ENCODE measurements at regions not wholly inside any gene's neighbourhood (a gene's known extent, or its start where the extent isn't known, plus 50 kb on each side); places are given as distances from the start of the nearest gene placed in this dataset.
A peak's percentile ranks its signal among the peaks of the same experiment; 100 is the strongest.

DNA sequence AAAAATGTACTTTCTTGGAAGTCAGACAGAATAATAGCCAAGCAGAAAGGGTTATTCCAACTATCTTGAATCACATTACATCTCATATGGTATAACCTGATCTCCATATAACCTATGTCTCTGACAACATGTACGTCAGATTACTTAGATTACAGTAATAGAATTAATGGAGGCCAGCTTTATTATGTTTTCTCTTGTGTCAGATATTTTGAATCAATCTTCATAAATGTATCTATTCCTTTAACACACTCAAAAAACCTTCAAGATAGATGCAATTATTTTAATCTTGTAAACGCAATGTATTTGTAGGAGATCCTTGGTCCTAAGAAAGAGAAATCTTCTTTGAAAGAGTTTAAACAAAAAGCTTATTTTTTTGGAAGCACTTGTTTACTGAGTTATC is 188.4 kb upstream of the KLF12 start:
- DNase-seq (ENCODE audit: low read depth): no peak
- TF ChIP-seq, protein P1, sequence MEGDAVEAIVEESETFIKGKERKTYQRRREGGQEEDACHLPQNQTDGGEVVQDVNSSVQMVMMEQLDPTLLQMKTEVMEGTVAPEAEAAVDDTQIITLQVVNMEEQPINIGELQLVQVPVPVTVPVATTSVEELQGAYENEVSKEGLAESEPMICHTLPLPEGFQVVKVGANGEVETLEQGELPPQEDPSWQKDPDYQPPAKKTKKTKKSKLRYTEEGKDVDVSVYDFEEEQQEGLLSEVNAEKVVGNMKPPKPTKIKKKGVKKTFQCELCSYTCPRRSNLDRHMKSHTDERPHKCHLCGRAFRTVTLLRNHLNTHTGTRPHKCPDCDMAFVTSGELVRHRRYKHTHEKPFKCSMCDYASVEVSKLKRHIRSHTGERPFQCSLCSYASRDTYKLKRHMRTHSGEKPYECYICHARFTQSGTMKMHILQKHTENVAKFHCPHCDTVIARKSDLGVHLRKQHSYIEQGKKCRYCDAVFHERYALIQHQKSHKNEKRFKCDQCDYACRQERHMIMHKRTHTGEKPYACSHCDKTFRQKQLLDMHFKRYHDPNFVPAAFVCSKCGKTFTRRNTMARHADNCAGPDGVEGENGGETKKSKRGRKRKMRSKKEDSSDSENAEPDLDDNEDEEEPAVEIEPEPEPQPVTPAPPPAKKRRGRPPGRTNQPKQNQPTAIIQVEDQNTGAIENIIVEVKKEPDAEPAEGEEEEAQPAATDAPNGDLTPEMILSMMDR (IDR thresholded peaks at IDR 0.05; ENCODE audit: insufficient read depth, low read length): no peak
- H3K4me3 ChIP-seq (ENCODE audit: low read depth, low read length): no peak overlapping the region

GRCh38 chr13:74320282-74320681 is 186.1 kb upstream of the KLF12 start:
- H3K4me3 ChIP-seq (ENCODE audit: low read depth, low read length): no peak overlapping the region
- DNase-seq (ENCODE audit: low read depth): no peak
- TF ChIP-seq, protein P1 (IDR thresholded peaks at IDR 0.05; ENCODE audit: insufficient read depth, low read length): no peak

DNA sequence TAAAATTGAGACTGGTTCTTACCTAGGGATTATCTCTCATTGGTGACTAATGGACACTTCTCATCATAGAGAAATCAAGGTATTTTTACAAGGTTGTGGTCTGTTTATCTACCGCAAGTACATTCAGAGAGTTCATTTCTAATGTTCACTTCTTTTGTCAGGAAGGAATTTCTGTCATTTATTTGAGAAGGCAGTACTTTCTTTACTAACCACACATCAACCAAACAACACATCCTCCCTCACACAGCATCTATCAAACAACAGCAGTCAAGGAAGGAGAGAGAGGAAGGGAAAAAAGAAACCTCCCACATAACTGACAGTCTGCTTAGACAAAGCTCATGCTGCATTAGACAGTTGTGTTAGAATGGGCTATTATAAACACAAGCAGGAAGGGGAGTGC is 182.3 kb upstream of the KLF12 start:
- DNase-seq (ENCODE audit: low read depth): no peak
- no peak overlapping the region for H3K4me3 ChIP-seq (ENCODE audit: low read depth, low read length)
- TF ChIP-seq, protein P1 (IDR thresholded peaks at IDR 0.05; ENCODE audit: insufficient read depth, low read length): no peak

GRCh38 chr13:74306496-74306895 is 172.3 kb upstream of the KLF12 start:
- no peak overlapping the region for H3K4me3 ChIP-seq (ENCODE audit: low read depth, low read length)
- DNase-seq (ENCODE audit: low read depth): peak; percentile 37
- TF ChIP-seq, protein P1 (IDR thresholded peaks at IDR 0.05; ENCODE audit: insufficient read depth, low read length): peak; percentile 26

- DNase-seq (ENCODE audit: low read depth): no peak
- no peak overlapping the region for H3K4me3 ChIP-seq (ENCODE audit: low read depth, low read length)
- TF ChIP-seq, protein P1 (IDR thresholded peaks at IDR 0.05; ENCODE audit: insufficient read depth, low read length): no peak
These were observed 171.7 kb upstream of the KLF12 start for GRCh38 chr13:74305876-74306275.

GRCh38 chr13:74301258-74301935 is 167.2 kb upstream of the KLF12 start:
- DNase-seq (ENCODE audit: low read depth): peak; percentile 16
- TF ChIP-seq, protein P1 (IDR thresholded peaks at IDR 0.05; ENCODE audit: insufficient read depth, low read length): no peak
- no peak overlapping the region for H3K4me3 ChIP-seq (ENCODE audit: low read depth, low read length)

GRCh38 chr13:74300162-74300561 is 166.0 kb upstream of the KLF12 start:
- TF ChIP-seq, protein P1 (IDR thresholded peaks at IDR 0.05; ENCODE audit: insufficient read depth, low read length): no peak
- H3K4me3 ChIP-seq (ENCODE audit: low read depth, low read length): no peak overlapping the region
- DNase-seq (ENCODE audit: low read depth): no peak
